ENCODE measurements at regions not wholly inside any gene's neighbourhood (a gene's known extent, or its start where the extent isn't known, plus 50 kb on each side); places are given as distances from the start of the nearest gene placed in this dataset.

- DNase-seq = no peak
Measured at GRCh38 chr3:187954873-187955586, 198.9 kb upstream of the LPP start.

GRCh38 chr3:187955587-187955952, 198.4 kb upstream of the LPP start:
- no peak for DNase-seq

GRCh38 chr3:187957165-187957581, 196.8 kb upstream of the LPP start:
- no peak for DNase-seq

- no peak for DNase-seq
Measured at GRCh38 chr3:187957582-187957981, 196.4 kb upstream of the LPP start.

GRCh38 chr3:187958432-187959003, 195.4 kb upstream of the LPP start:
- DNase-seq = no peak

GRCh38 chr3:187960820-187961219, 193.1 kb upstream of the LPP start:
- DNase-seq = no peak

GRCh38 chr3:187961366-187961765, 192.6 kb upstream of the LPP start:
- DNase-seq = no peak

- no peak for DNase-seq
Measured at GRCh38 chr3:187963003-187963676, 190.8 kb upstream of the LPP start.

- DNase-seq = no peak
Measured at GRCh38 chr3:187963677-187964385, 190.1 kb upstream of the LPP start.

- no peak for DNase-seq
Measured at GRCh38 chr3:187964760-187965159, 189.2 kb upstream of the LPP start.

GRCh38 chr3:187966096-187966495, 187.9 kb upstream of the LPP start:
- DNase-seq = no peak

GRCh38 chr3:187966636-187967406, 187.1 kb upstream of the LPP start:
- DNase-seq = no peak

- no peak for DNase-seq
Measured at GRCh38 chr3:187967993-187968392, 186.0 kb upstream of the LPP start.

- no peak for DNase-seq
Measured at GRCh38 chr3:187968883-187969580, 184.9 kb upstream of the LPP start.

- DNase-seq = no peak
Measured at GRCh38 chr3:187969581-187969950, 184.4 kb upstream of the LPP start.

- no peak for DNase-seq
Measured at GRCh38 chr3:187970106-187970505, 183.9 kb upstream of the LPP start.

GRCh38 chr3:187971629-187972028, 182.3 kb upstream of the LPP start:
- no peak for DNase-seq

GRCh38 chr3:187972454-187972853, 181.5 kb upstream of the LPP start:
- no peak for DNase-seq

GRCh38 chr3:187973977-187974870, 179.7 kb upstream of the LPP start:
- no peak for DNase-seq

- DNase-seq = no peak
Measured at GRCh38 chr3:187974871-187975271, 179.1 kb upstream of the LPP start.
